ENCODE measurements at regions not wholly inside any gene's neighbourhood (a gene's known extent, or its start where the extent isn't known, plus 50 kb on each side); places are given as distances from the start of the nearest gene placed in this dataset.
"Not testable (repeated sequence)": the region's sequence is repeated elsewhere in the genome, so short reads cannot be mapped to it uniquely, and the experiment has no call there.

DNA sequence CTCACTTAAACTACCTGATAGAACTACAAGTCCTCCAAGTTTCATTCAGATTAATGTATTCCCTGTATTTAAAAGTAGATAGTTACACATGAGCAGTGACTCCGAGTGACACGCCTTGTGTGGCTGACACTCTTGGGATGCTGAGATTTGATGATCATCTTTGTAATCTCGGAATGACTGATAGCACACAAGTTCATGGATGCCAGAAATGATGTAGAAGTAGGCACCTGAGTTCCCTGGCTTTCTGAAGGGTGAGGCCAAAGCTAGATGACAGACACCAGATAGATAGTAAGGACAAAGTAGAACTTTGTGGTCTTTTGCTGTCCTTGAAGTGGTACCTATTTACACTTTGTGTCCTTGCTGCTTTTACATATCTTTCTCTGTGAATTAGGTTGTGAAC lies 491.2 kb downstream of the PCNX1 start:
- H3K27me3 ChIP-seq (ENCODE audit: insufficient read depth, poor library complexity, severe bottlenecking), result no peaks in the 10 kb centered on the region
- peak overlapping the region; percentile 45 for H3K27ac ChIP-seq (replicated peaks)
- TF ChIP-seq GABPA (IDR thresholded peaks at IDR 0.05; ENCODE audit: low read depth) (no peak), SPI1 (IDR thresholded peaks at IDR 0.05; ENCODE audit: borderline replicate concordance, low read depth) (no peak), REST (IDR thresholded peaks at IDR 0.05; ENCODE audit: insufficient replicate concordance, low read depth) (no peak), POLR2AphosphoS5 (IDR thresholded peaks at IDR 0.05; ENCODE audit: low read depth) (no peak), CTCF (IDR thresholded peaks at IDR 0.05; ENCODE audit: insufficient read depth, low read length) (no peak)
- no peak overlapping the region for H3K4me3 ChIP-seq (replicated peaks; ENCODE audit: insufficient read depth, low read length)
- no peak for DNase-seq (ENCODE audit: low read depth in 1 of 2, low spot score in 1 of 2)

GRCh38 chr14:71399057-71399487 lies 491.8 kb downstream of the PCNX1 start:
- Histone ChIP-seq H3K27ac (replicated peaks) (peak overlapping the region; percentile 45; the same call in 1 of the 2 replicates), H3K27me3 (ENCODE audit: insufficient read depth, poor library complexity, severe bottlenecking) (no peaks in the 10 kb centered on the region), H3K4me3 (replicated peaks; ENCODE audit: insufficient read depth, low read length) (no peak overlapping the region)
- DNase-seq (ENCODE audit: low read depth in 1 of 2, low spot score in 1 of 2), result peak in 1 of 2 experiments; percentile 24
- no peak for TF ChIP-seq POLR2AphosphoS5 (IDR thresholded peaks at IDR 0.05; ENCODE audit: low read depth)

DNA sequence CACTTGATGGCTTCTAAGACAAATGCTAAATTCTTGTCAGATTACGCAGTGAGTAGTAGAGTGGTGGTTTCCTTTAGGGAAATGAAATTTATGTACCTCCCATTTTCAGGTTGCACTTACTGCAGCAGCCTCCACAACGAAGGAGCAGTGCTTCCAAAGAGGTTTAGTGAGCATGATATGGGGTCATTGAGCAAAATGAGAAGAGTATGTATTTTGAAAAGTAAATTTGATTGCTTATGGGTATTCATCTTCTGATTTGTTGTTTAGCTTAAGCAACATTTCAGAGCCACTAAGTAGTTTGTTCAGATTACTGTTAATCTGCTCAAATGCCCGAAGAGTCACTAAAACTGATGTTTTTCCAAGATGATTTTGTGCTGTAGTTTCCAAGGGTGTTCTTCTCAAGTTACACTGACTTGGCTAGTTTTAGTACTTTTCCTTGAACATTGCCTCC lies 493.6 kb downstream of the PCNX1 start:
- Histone ChIP-seq H3K4me3 (replicated peaks; ENCODE audit: insufficient read depth, low read length) (no peak overlapping the region), H3K27me3 (ENCODE audit: insufficient read depth, poor library complexity, severe bottlenecking) (no peaks in the 10 kb centered on the region), H3K27ac (replicated peaks) (no peak overlapping the region)
- TF ChIP-seq CTCF (IDR thresholded peaks at IDR 0.05; ENCODE audit: insufficient read depth, low read length) (no peak), POLR2AphosphoS5 (IDR thresholded peaks at IDR 0.05; ENCODE audit: low read depth) (no peak), SPI1 (IDR thresholded peaks at IDR 0.05; ENCODE audit: borderline replicate concordance, low read depth) (no peak), GABPA (IDR thresholded peaks at IDR 0.05; ENCODE audit: low read depth) (no peak), REST (IDR thresholded peaks at IDR 0.05; ENCODE audit: insufficient replicate concordance, low read depth) (no peak)
- DNase-seq (ENCODE audit: low read depth in 1 of 2, low spot score in 1 of 2), result no peak

DNA sequence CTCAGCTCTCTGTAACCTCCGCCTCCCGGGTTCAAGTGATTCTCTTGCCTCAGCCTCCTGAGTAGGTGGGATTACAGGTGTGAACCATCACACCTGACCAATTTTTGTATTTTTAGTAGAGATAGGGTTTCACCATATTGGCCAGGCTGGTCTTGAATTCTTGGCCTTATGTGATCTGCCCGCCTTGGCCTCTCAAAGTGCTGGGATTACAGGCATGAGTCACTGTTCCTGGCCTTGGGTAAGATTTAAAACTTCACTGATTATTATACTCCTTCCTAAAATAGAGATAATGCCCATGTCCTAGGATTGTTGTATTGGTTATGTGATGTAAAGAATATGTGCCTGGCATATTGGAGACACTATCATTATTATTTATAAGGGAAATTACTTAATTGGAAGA lies 495.2 kb downstream of the PCNX1 start:
- not testable (repeated sequence) for DNase-seq (ENCODE audit: low read depth in 1 of 2, low spot score in 1 of 2); H3K4me3 ChIP-seq (replicated peaks; ENCODE audit: insufficient read depth, low read length); H3K27ac ChIP-seq (replicated peaks); H3K27me3 ChIP-seq (ENCODE audit: insufficient read depth, poor library complexity, severe bottlenecking)

DNA sequence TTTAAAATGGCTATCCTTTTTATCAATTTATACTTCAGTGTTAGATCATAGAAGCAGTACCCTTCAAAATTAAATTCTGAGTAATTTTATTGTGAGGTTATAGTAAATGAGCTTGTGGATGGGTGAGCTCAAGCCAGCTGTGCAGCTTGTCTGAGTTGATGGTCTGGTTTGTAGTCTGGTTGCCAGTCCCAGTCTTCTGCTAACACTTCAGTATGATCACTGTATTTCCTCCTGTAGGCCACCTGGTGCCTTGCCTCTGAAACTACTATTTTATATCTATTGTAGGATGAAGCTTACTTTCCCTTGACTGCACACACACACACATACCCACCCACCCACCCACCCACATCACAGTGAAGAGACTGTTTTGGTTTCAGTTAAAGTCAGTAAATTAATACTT lies 496.4 kb downstream of the PCNX1 start:
- H3K27me3 ChIP-seq (ENCODE audit: insufficient read depth, poor library complexity, severe bottlenecking), result no peaks in the 10 kb centered on the region
- no peak overlapping the region for H3K4me3 ChIP-seq (replicated peaks; ENCODE audit: insufficient read depth, low read length)
- no peak overlapping the region for H3K27ac ChIP-seq (replicated peaks)
- TF ChIP-seq SPI1 (IDR thresholded peaks at IDR 0.05; ENCODE audit: borderline replicate concordance, low read depth) (no peak), GABPA (IDR thresholded peaks at IDR 0.05; ENCODE audit: low read depth) (no peak), CTCF (IDR thresholded peaks at IDR 0.05; ENCODE audit: insufficient read depth, low read length) (no peak), REST (IDR thresholded peaks at IDR 0.05; ENCODE audit: insufficient replicate concordance, low read depth) (no peak), POLR2AphosphoS5 (IDR thresholded peaks at IDR 0.05; ENCODE audit: low read depth) (no peak)
- peak in 1 of 2 experiments; percentile 3 for DNase-seq (ENCODE audit: low read depth in 1 of 2, low spot score in 1 of 2)
